ENCODE measurements at regions not wholly inside any gene's neighbourhood (a gene's known extent, or its start where the extent isn't known, plus 50 kb on each side); places are given as distances from the start of the nearest gene placed in this dataset.

DNA sequence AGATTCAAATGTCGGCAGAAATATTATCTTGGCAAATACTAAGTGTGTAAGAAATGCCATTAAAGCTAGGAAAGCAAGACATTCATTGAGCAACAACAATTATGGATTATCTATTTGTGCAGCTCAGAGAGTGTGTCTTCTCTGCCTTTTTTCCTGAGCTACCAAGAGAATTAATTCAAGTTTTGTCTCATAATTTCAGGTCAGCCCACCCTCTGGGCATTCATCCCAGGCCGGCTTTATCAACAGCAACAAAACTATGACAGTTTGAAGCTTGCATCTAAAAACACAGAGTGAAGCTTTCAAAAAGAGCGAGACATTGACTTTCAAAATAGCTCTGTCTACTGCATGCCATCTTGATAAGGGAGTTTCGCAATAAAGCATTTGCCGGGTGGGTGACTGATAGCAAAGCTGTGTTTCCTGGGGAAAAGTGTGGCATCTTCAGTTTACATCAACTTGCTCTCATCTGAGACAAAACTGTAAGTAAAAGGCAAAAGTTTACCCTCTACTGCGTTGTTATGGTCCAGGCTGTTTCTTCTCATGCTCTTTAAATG lies 182.4 kb downstream of the IRX1 start:
- intact Hi-C loops (cut with micrococcal nuclease): no loop called here
- CTCF ChIA-PET: no interaction called here
- Mint-ChIP-seq H3K36me3 (ENCODE audit: low read depth) (no peaks in the 10 kb centered on the region), H3K27ac (no peak overlapping the region), H3K27me3 (no peaks in the 10 kb centered on the region), H3K4me3 (no peak overlapping the region), H3K4me1 (ENCODE audit: low read depth) (no peaks in the 10 kb centered on the region), H3K9me3 (no peaks in the 10 kb centered on the region)
- TF ChIP-seq, protein P1, sequence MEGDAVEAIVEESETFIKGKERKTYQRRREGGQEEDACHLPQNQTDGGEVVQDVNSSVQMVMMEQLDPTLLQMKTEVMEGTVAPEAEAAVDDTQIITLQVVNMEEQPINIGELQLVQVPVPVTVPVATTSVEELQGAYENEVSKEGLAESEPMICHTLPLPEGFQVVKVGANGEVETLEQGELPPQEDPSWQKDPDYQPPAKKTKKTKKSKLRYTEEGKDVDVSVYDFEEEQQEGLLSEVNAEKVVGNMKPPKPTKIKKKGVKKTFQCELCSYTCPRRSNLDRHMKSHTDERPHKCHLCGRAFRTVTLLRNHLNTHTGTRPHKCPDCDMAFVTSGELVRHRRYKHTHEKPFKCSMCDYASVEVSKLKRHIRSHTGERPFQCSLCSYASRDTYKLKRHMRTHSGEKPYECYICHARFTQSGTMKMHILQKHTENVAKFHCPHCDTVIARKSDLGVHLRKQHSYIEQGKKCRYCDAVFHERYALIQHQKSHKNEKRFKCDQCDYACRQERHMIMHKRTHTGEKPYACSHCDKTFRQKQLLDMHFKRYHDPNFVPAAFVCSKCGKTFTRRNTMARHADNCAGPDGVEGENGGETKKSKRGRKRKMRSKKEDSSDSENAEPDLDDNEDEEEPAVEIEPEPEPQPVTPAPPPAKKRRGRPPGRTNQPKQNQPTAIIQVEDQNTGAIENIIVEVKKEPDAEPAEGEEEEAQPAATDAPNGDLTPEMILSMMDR (IDR thresholded peaks at IDR 0.05): no peak
- POLR2A ChIA-PET: no interaction called here
- DNase-seq: no peak
- no peak for ATAC-seq

DNA sequence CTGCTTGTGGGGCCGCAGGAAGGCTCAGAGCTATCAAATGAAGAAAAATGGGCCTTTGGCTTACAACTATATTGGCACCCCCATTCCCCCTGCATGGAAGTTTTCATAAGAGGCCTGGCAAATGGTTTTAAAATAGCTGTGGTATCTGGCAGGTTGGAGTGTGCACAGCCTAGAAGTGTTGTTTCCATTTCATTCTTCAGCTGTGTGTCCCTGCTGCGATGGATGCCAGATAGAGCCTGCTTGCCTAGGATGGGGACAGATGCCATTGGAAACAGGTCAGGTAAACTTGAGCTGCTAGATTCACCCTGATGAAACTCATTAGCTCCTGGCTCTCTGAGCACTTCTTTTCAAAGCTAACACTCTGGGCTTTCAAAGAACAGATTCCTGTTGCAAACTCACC lies 183.3 kb downstream of the IRX1 start:
- DNase-seq (no peak), ATAC-seq (no peak)
- Mint-ChIP-seq H3K36me3 (ENCODE audit: low read depth) (no peaks in the 10 kb centered on the region), H3K9me3 (peaks cover 1% of the 10 kb centered on the region), H3K4me3 (no peak overlapping the region), H3K4me1 (ENCODE audit: low read depth) (no peaks in the 10 kb centered on the region), H3K27ac (no peak overlapping the region), H3K27me3 (no peaks in the 10 kb centered on the region)
- CTCF ChIA-PET: no interaction called here
- TF ChIP-seq, protein P1 (IDR thresholded peaks at IDR 0.05): no peak
- intact Hi-C loops (cut with micrococcal nuclease): no loop called here
- POLR2A ChIA-PET: no interaction called here

DNA sequence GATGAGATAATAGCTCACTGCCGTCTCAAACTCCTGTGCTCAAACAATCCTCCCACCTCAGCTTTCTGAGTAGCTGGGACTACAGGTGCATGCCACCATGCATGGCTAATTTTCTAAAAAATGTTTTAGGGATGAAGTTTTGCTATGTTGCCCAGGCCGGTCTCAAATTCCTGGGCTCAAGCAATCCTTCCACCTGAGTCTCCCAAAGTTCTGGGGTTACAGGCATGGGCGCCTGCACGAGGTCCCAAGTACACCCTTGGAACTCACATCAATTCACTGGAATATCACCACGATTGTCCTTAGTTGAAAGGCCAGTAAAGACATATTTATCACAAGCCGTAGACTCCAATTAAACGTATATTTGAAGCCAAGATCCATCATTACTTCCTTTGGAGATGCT lies 184.6 kb downstream of the IRX1 start:
- ChIA-PET CTCF (no interaction called here), POLR2A (no interaction called here)
- ATAC-seq (no peak), DNase-seq (no peak)
- TF ChIP-seq, protein P1 (IDR thresholded peaks at IDR 0.05): no peak
- Mint-ChIP-seq H3K4me1 (ENCODE audit: low read depth) (no peaks in the 10 kb centered on the region), H3K27ac (no peak overlapping the region), H3K4me3 (no peak overlapping the region), H3K36me3 (ENCODE audit: low read depth) (no peaks in the 10 kb centered on the region), H3K9me3 (peaks cover 2% of the 10 kb centered on the region), H3K27me3 (no peaks in the 10 kb centered on the region)
- intact Hi-C loops (cut with micrococcal nuclease): no loop called here

DNA sequence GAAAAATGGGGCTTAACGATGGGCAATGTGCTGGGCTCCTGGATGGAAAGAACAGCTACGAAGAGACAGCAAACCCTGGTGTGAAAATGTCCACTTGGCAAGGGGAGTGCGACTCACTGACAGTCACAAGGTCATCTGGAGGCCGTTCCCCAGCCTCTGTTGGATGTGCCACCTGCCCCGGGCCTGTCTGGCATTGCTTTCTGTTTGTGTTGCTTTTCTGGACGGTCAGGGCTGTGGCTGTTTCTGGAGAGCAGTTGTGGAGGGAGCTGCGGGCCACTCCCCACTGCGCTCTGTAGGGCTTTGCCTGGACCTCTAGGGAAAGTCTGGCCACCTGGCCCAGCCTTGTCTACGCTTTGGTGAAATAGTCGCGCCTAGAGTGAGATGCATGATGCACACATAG lies 185.3 kb downstream of the IRX1 start:
- ATAC-seq (no peak), DNase-seq (no peak)
- Mint-ChIP-seq H3K27ac (no peak overlapping the region), H3K9me3 (peaks cover 2% of the 10 kb centered on the region), H3K4me3 (no peak overlapping the region), H3K36me3 (ENCODE audit: low read depth) (no peaks in the 10 kb centered on the region), H3K4me1 (ENCODE audit: low read depth) (no peaks in the 10 kb centered on the region), H3K27me3 (no peaks in the 10 kb centered on the region)
- TF ChIP-seq, protein P1 (IDR thresholded peaks at IDR 0.05): no peak
- ChIA-PET POLR2A (no interaction called here), CTCF (no interaction called here)
- intact Hi-C loops (cut with micrococcal nuclease): no loop called here

DNA sequence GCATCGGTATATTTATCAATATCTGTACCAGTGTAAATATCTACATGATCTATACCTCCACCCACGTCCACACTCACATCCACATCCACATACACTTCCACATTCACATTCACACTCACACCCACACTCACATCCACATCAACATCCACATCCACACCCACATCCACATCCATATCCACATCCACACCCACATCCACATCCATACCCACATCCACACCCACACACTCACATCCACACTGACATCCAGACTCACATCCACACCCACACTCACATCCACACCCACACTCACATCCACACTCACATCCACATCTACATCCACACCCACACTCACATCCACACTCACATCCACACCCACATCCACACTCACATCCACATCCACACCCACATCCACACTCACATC lies 189.2 kb downstream of the IRX1 start:
- ChIA-PET POLR2A (no interaction called here), CTCF (no interaction called here)
- DNase-seq (no peak), ATAC-seq (no peak)
- intact Hi-C loops (cut with micrococcal nuclease): no loop called here
- H3K4me1 Mint-ChIP-seq (ENCODE audit: low read depth): no peaks in the 10 kb centered on the region
- no peak overlapping the region for H3K4me3 Mint-ChIP-seq
- TF ChIP-seq, protein P1 (IDR thresholded peaks at IDR 0.05): no peak
- peaks cover 2% of the 10 kb centered on the region for H3K9me3 Mint-ChIP-seq
- H3K36me3 Mint-ChIP-seq (ENCODE audit: low read depth): no peaks in the 10 kb centered on the region
- H3K27ac Mint-ChIP-seq: no peak overlapping the region
- peaks cover 5% of the 10 kb centered on the region for H3K27me3 Mint-ChIP-seq
